Peyer's patch (tissue), 4 donors: ENCODE measurements at regions not wholly inside any gene's neighbourhood (a gene's known extent, or its start where the extent isn't known, plus 50 kb on each side); places are given as distances from the start of the nearest gene placed in this dataset.

Experiments used
- DNase-seq, 3 donors: peaks; one replicate each; pipeline ENCODE4 v3.0.0-alpha.2; 2017 to 2019
- H3K27ac ChIP-seq, 4 donors: fragments of 200-600 bp; sonication (generic); one replicate each; pipeline ENCODE4 v1.5.1; 2016 to 2019
- H3K27me3 ChIP-seq, 2 donors: fragments of 200-600 bp; sonication (generic); one replicate each; pipeline ENCODE4 v1.5.1; 2019
- H3K36me3 ChIP-seq, 3 donors: fragments of 200-600 bp; sonication (generic); one replicate each; pipeline ENCODE4 v1.5.1; 2016 to 2019
- H3K4me1 ChIP-seq, 4 donors: fragments of 200-600 bp; sonication (generic); one replicate each; pipeline ENCODE4 v1.5.1; 2016 to 2019
- H3K4me3 ChIP-seq, 4 donors: fragments of 200-600 bp; sonication (generic); 1 replicate in 3 of 4; 2 replicates in 1 of 4; pipeline ENCODE4 v1.5.1; 2016 to 2019; ENCODE audit warnings: mild to moderate bottlenecking in 1 of 4
- H3K9me3 ChIP-seq, 4 donors: fragments of 200-600 bp; sonication (generic); one replicate each; pipeline ENCODE4 v1.5.1; 2016 to 2019; ENCODE audit warnings: mild to moderate bottlenecking in 1 of 4
- CTCF ChIP-seq, 6 experiments: fragments of 450-650 bp in 4 of 6; fragments of 200-600 bp in 2 of 6; sonication (generic) in 1 of 6; IDR thresholded peaks; one replicate each; pipeline ENCODE4 v1.5.1; 2017 to 2019; ENCODE audit warnings: antibody characterized with exemption in 6 of 6, mild to moderate bottlenecking in 3 of 6, moderate library complexity in 1 of 6
- POLR2A ChIP-seq, 2 donors: fragments of 450-650 bp; IDR thresholded peaks; one replicate each; pipeline ENCODE4 v1.5.1; 2017; ENCODE audit warnings: antibody characterized with exemption in 2 of 2, mild to moderate bottlenecking in 2 of 2, moderate library complexity in 2 of 2

- Histone ChIP-seq H3K27ac (no peak overlapping the region), H3K9me3 (no peaks in the 10 kb centered on the region), H3K4me3 (no peak overlapping the region), H3K4me1 (no peaks in the 10 kb centered on the region), H3K27me3 (no peaks in the 10 kb centered on the region), H3K36me3 (no peaks in the 10 kb centered on the region)
- DNase-seq = no peak
- TF ChIP-seq POLR2A (IDR thresholded peaks at IDR 0.05) = no peak
- TF ChIP-seq CTCF (IDR thresholded peaks at IDR 0.05) = no peak
Measured at GRCh38 chr3:144544871-144545270, 573.2 kb downstream of the DIPK2A start.

- Histone ChIP-seq H3K9me3 (no peaks in the 10 kb centered on the region), H3K27me3 (no peaks in the 10 kb centered on the region), H3K27ac (no peak overlapping the region), H3K4me1 (no peaks in the 10 kb centered on the region), H3K36me3 (no peaks in the 10 kb centered on the region), H3K4me3 (no peak overlapping the region)
- TF ChIP-seq POLR2A (IDR thresholded peaks at IDR 0.05) = no peak
- TF ChIP-seq CTCF (IDR thresholded peaks at IDR 0.05) = no peak
- DNase-seq = no peak
Measured at GRCh38 chr3:144546539-144546938, 574.9 kb downstream of the DIPK2A start.

GRCh38 chr3:144548346-144548745 lies 576.7 kb downstream of the DIPK2A start:
- no peaks in the 10 kb centered on the region for H3K27me3 ChIP-seq
- H3K27ac ChIP-seq = no peak overlapping the region
- no peaks in the 10 kb centered on the region for H3K4me1 ChIP-seq
- H3K36me3 ChIP-seq = no peaks in the 10 kb centered on the region
- H3K4me3 ChIP-seq = no peak overlapping the region
- DNase-seq = no peak
- TF ChIP-seq CTCF (IDR thresholded peaks at IDR 0.05) (no peak), POLR2A (IDR thresholded peaks at IDR 0.05) (no peak)
- H3K9me3 ChIP-seq = no peaks in the 10 kb centered on the region

GRCh38 chr3:144549166-144549565 lies 577.5 kb downstream of the DIPK2A start:
- no peak overlapping the region for H3K27ac ChIP-seq
- H3K27me3 ChIP-seq = no peaks in the 10 kb centered on the region
- DNase-seq = no peak
- H3K36me3 ChIP-seq = no peaks in the 10 kb centered on the region
- no peak for TF ChIP-seq POLR2A (IDR thresholded peaks at IDR 0.05)
- TF ChIP-seq CTCF (IDR thresholded peaks at IDR 0.05) = no peak
- H3K4me1 ChIP-seq = no peaks in the 10 kb centered on the region
- no peaks in the 10 kb centered on the region for H3K9me3 ChIP-seq
- H3K4me3 ChIP-seq = no peak overlapping the region

- no peak for TF ChIP-seq POLR2A (IDR thresholded peaks at IDR 0.05)
- TF ChIP-seq CTCF (IDR thresholded peaks at IDR 0.05) = no peak
- H3K4me3 ChIP-seq = no peak overlapping the region
- H3K9me3 ChIP-seq = no peaks in the 10 kb centered on the region
- H3K36me3 ChIP-seq = no peaks in the 10 kb centered on the region
- DNase-seq = no peak
- no peaks in the 10 kb centered on the region for H3K27me3 ChIP-seq
- no peak overlapping the region for H3K27ac ChIP-seq
- no peaks in the 10 kb centered on the region for H3K4me1 ChIP-seq
Measured at GRCh38 chr3:144552346-144553057, 580.9 kb downstream of the DIPK2A start.

- no peak for DNase-seq
- no peak for TF ChIP-seq CTCF (IDR thresholded peaks at IDR 0.05)
- no peak for TF ChIP-seq POLR2A (IDR thresholded peaks at IDR 0.05)
- Histone ChIP-seq H3K4me3 (no peak overlapping the region), H3K27me3 (no peaks in the 10 kb centered on the region), H3K9me3 (no peaks in the 10 kb centered on the region), H3K36me3 (no peaks in the 10 kb centered on the region), H3K4me1 (no peaks in the 10 kb centered on the region), H3K27ac (no peak overlapping the region)
Measured at GRCh38 chr3:144553301-144553700, 581.7 kb downstream of the DIPK2A start.
